Esophagus muscularis mucosa (tissue), 4 donors: ENCODE measurements at regions not wholly inside any gene's neighbourhood (a gene's known extent, or its start where the extent isn't known, plus 50 kb on each side); places are given as distances from the start of the nearest gene placed in this dataset.

Source experiments
- EP300 ChIP-seq: sonication (generic); formaldehyde crosslinking; IDR thresholded peaks from one replicate; pipeline ENCODE4 v1.6.1; 2017; ENCODE audit warnings: antibody characterized with exemption
- POLR2A ChIP-seq: fragments of 450-650 bp; IDR thresholded peaks from one replicate; pipeline ENCODE4 v1.6.1; 2017; ENCODE audit warnings: antibody characterized with exemption, moderate library complexity, mild to moderate bottlenecking, low read depth
- POLR2AphosphoS5 ChIP-seq, 2 donors: sonication (generic); formaldehyde crosslinking; IDR thresholded peaks; one replicate each; pipeline ENCODE4 v1.6.1; 2017; ENCODE audit warnings: antibody characterized with exemption in 2 of 2
- TF ChIP-seq, protein P1 (sequence below), 3 experiments: fragments of 200-600 bp in 2 of 3; fragments of 450-650 bp in 1 of 3; sonication (generic) in 2 of 3; IDR thresholded peaks; one replicate each; pipeline ENCODE4 v1.5.1; 2017 to 2019; ENCODE audit warnings: antibody characterized with exemption in 3 of 3, mild to moderate bottlenecking in 2 of 3, moderate library complexity in 1 of 3

DNA sequence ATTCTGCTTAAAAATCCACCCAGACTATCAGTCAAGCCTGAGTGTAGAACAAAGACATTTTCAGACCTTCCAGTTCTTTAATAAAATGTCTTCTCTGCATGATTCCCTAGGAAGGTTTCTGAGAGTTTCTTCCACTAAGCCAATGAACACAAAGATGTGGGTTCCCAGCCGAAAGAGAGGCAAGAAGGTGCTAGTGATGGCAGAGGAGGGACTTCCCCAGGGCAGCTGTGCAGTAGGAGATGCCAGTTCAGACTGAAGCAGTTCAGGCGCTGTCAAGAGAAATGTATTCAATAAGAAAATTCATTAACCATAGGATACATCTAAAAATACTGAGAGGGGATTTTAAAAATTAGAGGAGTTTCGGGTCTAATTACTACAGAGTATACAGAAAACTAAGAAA, 83.3 kb downstream of the RND3 start:
- TF ChIP-seq POLR2AphosphoS5 (IDR thresholded peaks at IDR 0.05) (no peak), POLR2A (no peak), EP300 (no peak)
- TF ChIP-seq, protein P1, sequence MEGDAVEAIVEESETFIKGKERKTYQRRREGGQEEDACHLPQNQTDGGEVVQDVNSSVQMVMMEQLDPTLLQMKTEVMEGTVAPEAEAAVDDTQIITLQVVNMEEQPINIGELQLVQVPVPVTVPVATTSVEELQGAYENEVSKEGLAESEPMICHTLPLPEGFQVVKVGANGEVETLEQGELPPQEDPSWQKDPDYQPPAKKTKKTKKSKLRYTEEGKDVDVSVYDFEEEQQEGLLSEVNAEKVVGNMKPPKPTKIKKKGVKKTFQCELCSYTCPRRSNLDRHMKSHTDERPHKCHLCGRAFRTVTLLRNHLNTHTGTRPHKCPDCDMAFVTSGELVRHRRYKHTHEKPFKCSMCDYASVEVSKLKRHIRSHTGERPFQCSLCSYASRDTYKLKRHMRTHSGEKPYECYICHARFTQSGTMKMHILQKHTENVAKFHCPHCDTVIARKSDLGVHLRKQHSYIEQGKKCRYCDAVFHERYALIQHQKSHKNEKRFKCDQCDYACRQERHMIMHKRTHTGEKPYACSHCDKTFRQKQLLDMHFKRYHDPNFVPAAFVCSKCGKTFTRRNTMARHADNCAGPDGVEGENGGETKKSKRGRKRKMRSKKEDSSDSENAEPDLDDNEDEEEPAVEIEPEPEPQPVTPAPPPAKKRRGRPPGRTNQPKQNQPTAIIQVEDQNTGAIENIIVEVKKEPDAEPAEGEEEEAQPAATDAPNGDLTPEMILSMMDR (IDR thresholded peaks at IDR 0.05), result no peak
